ENCODE measurements at regions not wholly inside any gene's neighbourhood (a gene's known extent, or its start where the extent isn't known, plus 50 kb on each side); places are given as distances from the start of the nearest gene placed in this dataset.

- DNase-seq = no peak
Observed at GRCh38 chr22:47575291-47575690, 812.8 kb downstream of the TBC1D22A start.

- no peak for DNase-seq
Observed at GRCh38 chr22:47574556-47574955, 812.1 kb downstream of the TBC1D22A start.

- no peak for DNase-seq
Observed at GRCh38 chr22:47573141-47573540, 810.7 kb downstream of the TBC1D22A start.

GRCh38 chr22:47572443-47572842 is 810.0 kb downstream of the TBC1D22A start:
- DNase-seq = no peak

- DNase-seq = no peak
Observed at GRCh38 chr22:47571616-47572015, 809.2 kb downstream of the TBC1D22A start.

- DNase-seq = no peak
Observed at GRCh38 chr22:47570851-47571250, 808.4 kb downstream of the TBC1D22A start.

- DNase-seq = no peak
Observed at GRCh38 chr22:47570300-47570685, 807.8 kb downstream of the TBC1D22A start.

GRCh38 chr22:47569389-47570299 is 807.2 kb downstream of the TBC1D22A start:
- no peak for DNase-seq

GRCh38 chr22:47568700-47569099 is 806.2 kb downstream of the TBC1D22A start:
- no peak for DNase-seq

- DNase-seq = no peak
Observed at GRCh38 chr22:47567126-47568090, 805.0 kb downstream of the TBC1D22A start.

- no peak for DNase-seq
Observed at GRCh38 chr22:47566491-47566890, 804.0 kb downstream of the TBC1D22A start.

- DNase-seq = no peak
Observed at GRCh38 chr22:47565607-47566006, 803.2 kb downstream of the TBC1D22A start.

GRCh38 chr22:47564651-47565434 is 802.4 kb downstream of the TBC1D22A start:
- DNase-seq = no peak

- no peak for DNase-seq
Observed at GRCh38 chr22:47564158-47564450, 801.7 kb downstream of the TBC1D22A start.

GRCh38 chr22:47563406-47564157 is 801.1 kb downstream of the TBC1D22A start:
- no peak for DNase-seq

GRCh38 chr22:47561766-47562165 is 799.3 kb downstream of the TBC1D22A start:
- DNase-seq = no peak

- no peak for DNase-seq
Observed at GRCh38 chr22:47561115-47561675, 798.7 kb downstream of the TBC1D22A start.

GRCh38 chr22:47558828-47559700 is 796.6 kb downstream of the TBC1D22A start:
- no peak for DNase-seq

- DNase-seq = no peak
Observed at GRCh38 chr22:47556473-47556872, 794.0 kb downstream of the TBC1D22A start.

- DNase-seq = no peak
Observed at GRCh38 chr22:47553436-47553835, 791.0 kb downstream of the TBC1D22A start.

Data from activated T-cell treated with anti-CD3 and anti-CD28 coated beads, Interleukin-2, amount 50 U/mL, for 48 hours (primary cell).